Central memory CD8-positive, alpha-beta T cell (primary cell): ENCODE measurements at regions not wholly inside any gene's neighbourhood (a gene's known extent, or its start where the extent isn't known, plus 50 kb on each side); places are given as distances from the start of the nearest gene placed in this dataset.
"Not testable (repeated sequence)": the region's sequence is repeated elsewhere in the genome, so short reads cannot be mapped to it uniquely, and the experiment has no call there.

Source experiments
- ATAC-seq: fragments of 150-1000 bp; cut with Tn5 transposase; replicated peaks from 2 replicates; pipeline ENCODE4 v1.10.0; 2022; ENCODE audit warnings: mild to moderate bottlenecking, moderate FRiP score, moderate number of reproducible peaks; ENCODE audit not compliant: poor library complexity, severe bottlenecking; ENCODE audit errors: extremely low read depth
- DNase-seq, 2 donors: peaks; one replicate each; pipeline ENCODE4 v3.0.0; 2021; ENCODE audit warnings: low spot score in 2 of 2
- H3K27ac Mint-ChIP-seq: one replicate; pipeline ENCODE4 v1.8.0; 2022; ENCODE audit warnings: low read depth, mild to moderate bottlenecking, moderate library complexity, mixed read lengths
- H3K27me3 Mint-ChIP-seq: one replicate; pipeline ENCODE4 v1.8.0; 2022; ENCODE audit warnings: mixed read lengths
- H3K36me3 Mint-ChIP-seq: one replicate; pipeline ENCODE4 v1.8.0; 2022; ENCODE audit warnings: mild to moderate bottlenecking, moderate library complexity, mixed read lengths; ENCODE audit not compliant: insufficient read depth
- H3K4me1 Mint-ChIP-seq: one replicate; pipeline ENCODE4 v1.8.0; 2022; ENCODE audit warnings: mixed read lengths
- H3K4me3 Mint-ChIP-seq: one replicate; pipeline ENCODE4 v1.8.0; 2022; ENCODE audit warnings: mild to moderate bottlenecking, moderate library complexity, mixed read lengths
- H3K9me3 Mint-ChIP-seq: one replicate; pipeline ENCODE4 v1.8.0; 2022; ENCODE audit warnings: mixed read lengths

DNA sequence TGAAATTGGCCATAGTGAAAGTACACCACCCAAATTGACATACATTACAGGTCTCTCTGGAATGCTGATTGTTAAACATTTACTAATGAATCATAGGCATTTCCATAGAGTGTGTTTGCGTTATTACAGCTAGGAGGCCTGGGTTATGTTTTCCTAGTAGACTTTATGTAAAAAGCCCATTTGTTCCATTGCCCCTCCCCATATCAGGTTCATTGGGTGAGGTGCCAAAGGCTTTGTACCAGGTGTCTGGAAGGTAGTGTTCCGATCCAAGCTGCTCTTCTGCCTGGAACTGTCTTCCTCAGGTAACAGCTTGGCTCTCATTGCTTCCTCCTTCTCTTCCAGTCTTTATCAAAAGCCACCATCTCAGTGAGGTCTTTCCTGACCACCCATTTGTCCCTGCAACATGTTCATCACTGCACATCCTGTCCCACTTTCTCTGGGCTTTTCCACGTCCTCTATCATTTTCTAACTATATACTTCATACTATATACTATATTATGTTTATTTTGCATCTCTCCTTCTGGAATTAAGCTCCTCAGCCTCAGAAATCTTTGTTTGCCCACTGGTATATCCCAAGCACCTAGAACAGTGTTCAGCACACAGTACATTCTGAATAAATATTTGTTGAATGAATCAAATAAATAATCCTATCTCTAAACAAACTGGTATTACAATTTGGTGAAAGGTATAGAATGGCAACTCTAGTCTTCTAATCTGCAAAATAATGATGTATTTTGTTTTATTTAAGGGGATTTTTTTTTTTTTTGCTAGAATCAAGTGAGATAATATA is 252.3 kb downstream of the KTN1 start:
- no peaks in the 10 kb centered on the region for H3K36me3 Mint-ChIP-seq

GRCh38 chr14:55832974-55833373 is 253.0 kb downstream of the KTN1 start:
- Mint-ChIP-seq H3K9me3 (no peaks in the 10 kb centered on the region), H3K36me3 (no peaks in the 10 kb centered on the region), H3K27me3 (peaks cover 20% of the 10 kb centered on the region), H3K4me3 (no peak overlapping the region), H3K4me1 (no peaks in the 10 kb centered on the region), H3K27ac (no peak overlapping the region)
- DNase-seq (no peak), ATAC-seq (no peak)

More for the DNA sequence above, 252.3 kb downstream of the KTN1 start:
- Mint-ChIP-seq H3K4me3 (no peak overlapping the region), H3K9me3 (no peaks in the 10 kb centered on the region), H3K27ac (no peak overlapping the region), H3K4me1 (no peaks in the 10 kb centered on the region), H3K27me3 (peaks cover 22% of the 10 kb centered on the region)
- DNase-seq: no peak
- no peak for ATAC-seq

DNA sequence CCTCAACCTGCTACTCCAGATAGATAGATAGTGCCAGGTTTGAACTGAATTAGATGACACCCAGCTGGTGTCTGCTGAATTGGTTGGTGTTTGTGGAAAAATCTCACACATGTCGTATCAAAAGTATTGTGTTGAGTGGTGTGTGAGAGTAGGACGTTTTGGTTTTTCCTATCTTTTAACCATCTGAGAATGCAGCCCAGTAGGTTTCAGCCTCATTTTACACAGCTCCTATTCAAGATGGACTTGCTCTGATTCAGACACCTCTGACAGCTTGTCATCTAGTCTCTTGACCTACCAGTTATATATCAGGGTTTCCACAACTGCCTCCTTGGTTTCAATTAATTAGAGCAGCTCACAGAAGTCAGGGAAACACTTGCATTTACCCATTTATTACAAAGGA is 254.4 kb downstream of the KTN1 start:
- no peak overlapping the region for H3K27ac Mint-ChIP-seq
- no peak for DNase-seq
- H3K4me3 Mint-ChIP-seq: no peak overlapping the region
- H3K9me3 Mint-ChIP-seq: no peaks in the 10 kb centered on the region
- no peaks in the 10 kb centered on the region for H3K4me1 Mint-ChIP-seq
- H3K36me3 Mint-ChIP-seq: no peaks in the 10 kb centered on the region
- H3K27me3 Mint-ChIP-seq: peaks cover 17% of the 10 kb centered on the region
- no peak for ATAC-seq

DNA sequence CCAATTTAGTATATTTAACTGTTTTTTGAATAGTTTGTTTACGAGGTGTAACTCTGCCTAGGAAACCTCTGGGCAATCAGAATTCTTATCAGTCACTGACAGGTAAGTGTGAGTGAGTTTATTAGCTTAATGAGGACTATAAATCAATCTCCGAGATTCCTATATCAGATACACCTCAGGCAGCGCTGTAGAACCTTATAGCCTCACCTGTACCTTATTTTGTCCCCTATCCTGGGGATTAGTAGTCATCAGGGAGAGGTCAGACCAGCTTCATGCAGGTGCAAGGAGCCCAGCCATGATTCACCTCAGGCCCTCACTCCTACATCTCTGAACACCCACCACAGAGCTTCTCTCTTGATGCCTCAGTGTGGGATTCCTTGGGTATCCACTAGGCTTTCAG is 256.0 kb downstream of the KTN1 start:
- H3K4me3 Mint-ChIP-seq: no peak overlapping the region
- DNase-seq (no peak), ATAC-seq (no peak)
- H3K9me3 Mint-ChIP-seq: no peaks in the 10 kb centered on the region
- no peak overlapping the region for H3K27ac Mint-ChIP-seq
- no peaks in the 10 kb centered on the region for H3K4me1 Mint-ChIP-seq
- H3K36me3 Mint-ChIP-seq: no peaks in the 10 kb centered on the region
- H3K27me3 Mint-ChIP-seq: peaks cover 17% of the 10 kb centered on the region

DNA sequence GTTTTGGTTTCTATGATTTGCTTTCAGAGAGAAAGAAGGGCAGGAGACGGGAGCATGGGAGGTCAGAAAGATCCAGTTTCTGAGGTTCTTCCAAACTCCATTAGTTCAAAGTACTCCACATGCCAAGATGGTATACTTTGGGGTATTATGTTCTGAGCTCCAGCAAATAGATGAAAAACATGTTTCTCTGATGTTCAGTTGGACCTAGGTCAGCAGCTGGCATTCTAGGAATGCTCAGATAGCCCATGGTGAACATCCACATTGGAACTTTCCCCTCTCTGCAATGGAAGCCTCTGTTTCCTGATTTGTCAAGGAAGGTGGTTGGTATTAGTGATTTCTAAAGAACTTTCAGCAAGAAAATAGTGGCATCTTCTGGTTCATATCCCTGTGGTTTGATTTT is 257.5 kb downstream of the KTN1 start:
- H3K36me3 Mint-ChIP-seq: no peaks in the 10 kb centered on the region
- H3K4me1 Mint-ChIP-seq: no peaks in the 10 kb centered on the region
- H3K9me3 Mint-ChIP-seq: no peaks in the 10 kb centered on the region
- no peak overlapping the region for H3K27ac Mint-ChIP-seq
- H3K27me3 Mint-ChIP-seq: peaks cover 17% of the 10 kb centered on the region
- ATAC-seq (no peak), DNase-seq (no peak)
- no peak overlapping the region for H3K4me3 Mint-ChIP-seq

- Mint-ChIP-seq H3K4me1 (no peaks in the 10 kb centered on the region), H3K27me3 (peaks cover 17% of the 10 kb centered on the region), H3K4me3 (no peak overlapping the region), H3K36me3 (no peaks in the 10 kb centered on the region), H3K27ac (no peak overlapping the region), H3K9me3 (no peaks in the 10 kb centered on the region)
- no peak for ATAC-seq
- DNase-seq: no peak
Measured at GRCh38 chr14:55838529-55839052, 258.6 kb downstream of the KTN1 start.

DNA sequence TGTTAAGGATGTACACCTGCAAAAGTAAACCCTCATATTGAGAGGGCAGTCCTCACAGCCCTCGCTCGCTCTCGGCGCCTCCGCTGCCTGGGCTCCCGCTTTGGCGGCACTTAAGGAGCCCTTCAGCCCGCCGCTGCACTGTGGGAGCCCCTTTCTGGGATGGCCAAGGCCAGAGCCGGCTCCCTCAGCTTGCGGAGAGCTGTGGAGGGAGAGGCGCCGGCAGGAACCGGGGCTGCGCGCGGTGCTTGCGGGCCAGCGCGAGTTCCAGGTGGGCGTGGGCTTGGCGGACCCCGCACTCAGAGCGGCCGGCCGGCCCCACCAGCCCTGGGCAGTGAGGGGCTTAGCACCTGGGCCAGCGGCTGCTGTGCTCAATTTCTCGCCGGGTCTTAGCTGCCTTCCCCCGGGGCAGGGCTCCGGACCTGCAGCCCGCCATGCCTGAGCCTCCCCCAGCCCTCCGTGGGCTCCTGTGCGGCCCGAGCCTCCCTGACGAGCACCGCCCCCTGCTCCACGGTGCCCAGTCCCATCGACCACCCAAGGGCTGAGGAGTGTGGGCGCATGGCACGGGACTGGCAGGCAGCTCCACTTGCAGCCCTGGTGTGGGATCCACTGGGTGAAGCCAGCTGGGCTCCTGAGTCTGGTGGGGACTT is 259.4 kb downstream of the KTN1 start:
- DNase-seq, H3K27ac Mint-ChIP-seq, ATAC-seq, H3K36me3 Mint-ChIP-seq, H3K4me3 Mint-ChIP-seq, H3K9me3 Mint-ChIP-seq, H3K4me1 Mint-ChIP-seq: not testable (repeated sequence)
- peaks cover 17% of the 10 kb centered on the region for H3K27me3 Mint-ChIP-seq

DNA sequence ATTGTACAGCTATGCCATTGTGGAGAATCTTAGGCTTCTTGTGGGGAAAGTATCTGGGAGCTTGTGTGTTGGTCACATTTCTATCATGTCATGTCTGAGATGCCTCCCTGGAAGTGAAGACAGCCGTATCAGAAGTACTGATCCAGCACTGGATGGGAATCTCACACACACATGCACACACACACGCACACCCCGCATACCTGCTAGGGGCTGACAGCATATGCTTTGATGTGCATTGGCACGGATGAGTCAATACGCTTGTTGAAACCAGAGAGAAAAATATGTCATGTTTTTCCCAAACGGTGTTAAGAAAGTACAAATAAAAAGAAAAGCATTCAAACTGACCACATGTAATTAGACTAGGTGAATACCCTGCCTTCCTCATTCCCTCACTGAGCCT is 260.8 kb downstream of the KTN1 start:
- peaks cover 17% of the 10 kb centered on the region for H3K27me3 Mint-ChIP-seq

GRCh38 chr14:55841625-55842024 is 261.6 kb downstream of the KTN1 start:
- Mint-ChIP-seq H3K27me3 (peaks cover 11% of the 10 kb centered on the region), H3K27ac (no peak overlapping the region), H3K4me1 (no peaks in the 10 kb centered on the region), H3K4me3 (no peak overlapping the region), H3K36me3 (no peaks in the 10 kb centered on the region), H3K9me3 (no peaks in the 10 kb centered on the region)
- ATAC-seq (no peak), DNase-seq (no peak)

More for the DNA sequence above, 260.8 kb downstream of the KTN1 start:
- no peaks in the 10 kb centered on the region for H3K4me1 Mint-ChIP-seq
- ATAC-seq: no peak
- DNase-seq: no peak
- no peak overlapping the region for H3K4me3 Mint-ChIP-seq
- H3K27ac Mint-ChIP-seq: no peak overlapping the region
- no peaks in the 10 kb centered on the region for H3K9me3 Mint-ChIP-seq
- H3K36me3 Mint-ChIP-seq: no peaks in the 10 kb centered on the region

- H3K9me3 Mint-ChIP-seq: no peaks in the 10 kb centered on the region
- H3K4me1 Mint-ChIP-seq: no peaks in the 10 kb centered on the region
- DNase-seq: no peak
- no peaks in the 10 kb centered on the region for H3K36me3 Mint-ChIP-seq
- H3K4me3 Mint-ChIP-seq: no peak overlapping the region
- H3K27ac Mint-ChIP-seq: no peak overlapping the region
- no peak for ATAC-seq
- H3K27me3 Mint-ChIP-seq: no peaks in the 10 kb centered on the region
Measured at GRCh38 chr14:55843718-55844403, 263.9 kb downstream of the KTN1 start.

- peaks cover 11% of the 10 kb centered on the region for H3K27me3 Mint-ChIP-seq
- no peak for DNase-seq
- no peaks in the 10 kb centered on the region for H3K4me1 Mint-ChIP-seq
Measured at GRCh38 chr14:55845963-55846825, 266.2 kb downstream of the KTN1 start.

DNA sequence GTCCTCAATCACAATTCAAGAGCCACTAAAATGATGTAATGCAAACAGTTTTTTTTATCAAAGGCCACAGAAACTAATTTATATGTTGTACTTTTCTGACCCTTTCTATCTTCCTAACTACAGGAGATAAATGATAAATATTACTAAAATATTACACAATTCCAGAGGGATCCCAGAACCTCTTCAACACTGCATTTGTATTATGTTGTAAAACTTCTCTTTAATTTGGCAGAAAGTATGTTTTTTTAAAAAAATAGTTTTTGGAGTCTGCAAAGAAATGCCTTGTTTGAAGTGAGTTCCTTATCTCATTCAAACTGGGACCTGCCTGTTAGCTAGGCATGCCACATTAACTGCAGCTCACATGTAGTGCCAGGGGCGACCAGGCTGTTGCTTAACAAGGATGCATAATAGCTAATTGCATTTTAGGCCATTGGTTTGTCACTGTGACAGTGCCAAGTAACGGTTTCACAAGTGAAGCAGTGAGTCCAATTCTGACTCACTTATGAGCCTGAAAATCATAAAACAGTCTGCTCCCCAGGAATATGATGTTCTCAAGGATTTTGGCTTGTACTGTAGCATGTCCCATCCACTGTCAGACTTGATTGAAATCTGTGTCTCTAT is 266.9 kb downstream of the KTN1 start:
- Mint-ChIP-seq H3K27ac (no peak overlapping the region), H3K9me3 (no peaks in the 10 kb centered on the region), H3K4me1 (no peaks in the 10 kb centered on the region), H3K36me3 (no peaks in the 10 kb centered on the region), H3K27me3 (peaks cover 11% of the 10 kb centered on the region), H3K4me3 (no peak overlapping the region)
- ATAC-seq: no peak
- DNase-seq: no peak

More at GRCh38 chr14:55845963-55846825, 266.2 kb downstream of the KTN1 start:
- no peak overlapping the region for H3K4me3 Mint-ChIP-seq
- ATAC-seq: no peak
- H3K27ac Mint-ChIP-seq: no peak overlapping the region
- no peaks in the 10 kb centered on the region for H3K36me3 Mint-ChIP-seq
- H3K9me3 Mint-ChIP-seq: no peaks in the 10 kb centered on the region
